ENCODE measurements at regions not wholly inside any gene's neighbourhood (a gene's known extent, or its start where the extent isn't known, plus 50 kb on each side); places are given as distances from the start of the nearest gene placed in this dataset.

DNA sequence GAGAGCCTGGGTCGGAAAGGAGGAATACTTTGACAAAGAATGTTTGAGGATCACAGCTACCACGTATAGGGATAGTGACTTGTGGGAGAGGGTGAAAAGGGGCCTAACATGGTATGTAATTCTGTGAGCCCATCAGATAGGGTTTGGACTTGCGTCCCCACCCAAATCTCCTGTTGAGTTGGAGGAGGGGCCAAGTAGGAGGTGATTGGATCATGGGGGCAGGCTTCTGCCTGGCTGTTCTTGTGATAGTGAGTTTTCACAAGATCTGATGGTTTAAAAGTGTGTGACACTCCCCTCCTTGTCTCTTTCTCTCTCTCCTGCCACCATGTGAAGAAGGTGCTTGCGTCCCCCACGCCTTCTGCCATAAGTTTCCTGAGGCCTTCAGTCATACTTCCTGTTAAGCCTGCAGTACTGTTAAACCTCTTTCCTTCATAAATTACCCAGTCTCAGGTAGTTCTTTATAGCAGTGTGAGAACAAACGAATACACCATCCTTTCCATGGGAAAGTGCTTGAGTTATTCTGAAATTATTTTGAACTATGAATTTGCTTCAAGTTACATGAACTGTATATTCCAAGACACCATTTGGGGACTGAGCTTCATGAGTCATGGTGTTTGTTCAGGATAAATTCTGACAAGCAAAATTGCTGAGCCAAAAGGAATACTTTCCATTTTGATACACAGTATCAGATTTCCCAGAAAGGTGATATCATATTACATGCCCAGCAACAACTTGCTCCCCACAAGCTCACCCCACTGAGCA is 68.8 kb upstream of the SSBP2 start:
- WGBS, 3 donors = 88 to 89% (median 89%) methylated on average over 6 of the region's 6 CpGs
- H3K27ac ChIP-seq = no peak overlapping the region
- H3K4me3 ChIP-seq = no peak overlapping the region
- no peak for DNase-seq
- H3K9me3 ChIP-seq = no peaks in the 10 kb centered on the region
- H3K36me3 ChIP-seq = no peaks in the 10 kb centered on the region
- H3K27me3 ChIP-seq = no peaks in the 10 kb centered on the region
- H3K4me1 ChIP-seq (ENCODE audit: insufficient read depth) = no peaks in the 10 kb centered on the region
- intact Hi-C loops (cut with DNase I) = no loop called here
- TF ChIP-seq POLR2A (IDR thresholded peaks at IDR 0.05) (no peak), EP300 (IDR thresholded peaks at IDR 0.05) (no peak)
- TF ChIP-seq, protein P1, sequence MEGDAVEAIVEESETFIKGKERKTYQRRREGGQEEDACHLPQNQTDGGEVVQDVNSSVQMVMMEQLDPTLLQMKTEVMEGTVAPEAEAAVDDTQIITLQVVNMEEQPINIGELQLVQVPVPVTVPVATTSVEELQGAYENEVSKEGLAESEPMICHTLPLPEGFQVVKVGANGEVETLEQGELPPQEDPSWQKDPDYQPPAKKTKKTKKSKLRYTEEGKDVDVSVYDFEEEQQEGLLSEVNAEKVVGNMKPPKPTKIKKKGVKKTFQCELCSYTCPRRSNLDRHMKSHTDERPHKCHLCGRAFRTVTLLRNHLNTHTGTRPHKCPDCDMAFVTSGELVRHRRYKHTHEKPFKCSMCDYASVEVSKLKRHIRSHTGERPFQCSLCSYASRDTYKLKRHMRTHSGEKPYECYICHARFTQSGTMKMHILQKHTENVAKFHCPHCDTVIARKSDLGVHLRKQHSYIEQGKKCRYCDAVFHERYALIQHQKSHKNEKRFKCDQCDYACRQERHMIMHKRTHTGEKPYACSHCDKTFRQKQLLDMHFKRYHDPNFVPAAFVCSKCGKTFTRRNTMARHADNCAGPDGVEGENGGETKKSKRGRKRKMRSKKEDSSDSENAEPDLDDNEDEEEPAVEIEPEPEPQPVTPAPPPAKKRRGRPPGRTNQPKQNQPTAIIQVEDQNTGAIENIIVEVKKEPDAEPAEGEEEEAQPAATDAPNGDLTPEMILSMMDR (IDR thresholded peaks at IDR 0.05) = no peak

DNA sequence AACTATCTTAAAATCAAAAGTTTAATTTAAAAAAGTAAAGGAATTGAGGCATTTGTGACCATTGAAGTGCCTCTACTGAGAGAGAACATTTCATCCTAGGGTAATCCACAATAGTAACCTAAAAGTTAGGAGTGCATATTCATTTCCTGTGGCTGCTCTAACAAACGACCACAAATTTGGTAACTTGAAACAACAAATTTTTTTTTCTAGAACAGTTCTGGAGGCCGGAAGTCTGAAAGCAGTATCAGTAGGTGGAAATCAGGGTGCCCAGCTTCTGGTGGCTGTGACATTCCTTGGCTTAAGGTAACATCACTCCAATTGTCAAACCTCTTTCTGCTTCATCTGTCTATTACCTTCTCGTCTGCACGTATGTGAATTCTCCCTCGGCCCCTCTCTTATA is 67.1 kb upstream of the SSBP2 start:
- no peak for DNase-seq
- H3K36me3 ChIP-seq = no peaks in the 10 kb centered on the region
- intact Hi-C loops (cut with DNase I) = no loop called here
- H3K4me1 ChIP-seq (ENCODE audit: insufficient read depth) = no peaks in the 10 kb centered on the region
- H3K4me3 ChIP-seq = no peak overlapping the region
- H3K9me3 ChIP-seq = no peaks in the 10 kb centered on the region
- H3K27me3 ChIP-seq = no peaks in the 10 kb centered on the region
- 42 to 72% (median 60%) methylated on average over 5 of the region's 5 CpGs for WGBS, 3 donors
- no peak overlapping the region for H3K27ac ChIP-seq
- TF ChIP-seq POLR2A (IDR thresholded peaks at IDR 0.05) (no peak), EP300 (IDR thresholded peaks at IDR 0.05) (no peak)
- TF ChIP-seq, protein P1 (IDR thresholded peaks at IDR 0.05) = no peak

DNA sequence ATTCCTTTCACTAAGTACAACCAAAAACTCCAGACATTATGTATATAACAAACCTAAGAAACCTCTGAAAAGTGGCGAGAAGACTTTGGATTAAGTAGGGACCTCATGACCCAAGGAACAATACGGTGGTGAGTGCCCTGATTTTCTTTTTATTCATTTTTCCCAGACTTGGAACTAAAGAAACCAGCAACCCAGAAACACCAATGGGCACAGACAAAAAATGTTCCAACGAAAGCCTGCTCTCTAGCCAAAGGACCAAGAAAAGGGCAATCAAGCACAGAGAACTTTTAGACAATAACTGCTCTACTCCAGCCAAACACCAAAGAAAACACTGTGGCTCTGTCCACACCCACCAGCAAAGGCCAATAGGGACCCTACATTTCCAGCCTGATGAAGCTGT is 66.2 kb upstream of the SSBP2 start:
- no peak overlapping the region for H3K4me3 ChIP-seq
- no peaks in the 10 kb centered on the region for H3K4me1 ChIP-seq (ENCODE audit: insufficient read depth)
- H3K27me3 ChIP-seq = no peaks in the 10 kb centered on the region
- 90 to 94% (median 92%) methylated on average over 3 of the region's 3 CpGs for WGBS, 3 donors
- no peaks in the 10 kb centered on the region for H3K36me3 ChIP-seq
- intact Hi-C loops (cut with DNase I) = no loop called here
- H3K27ac ChIP-seq = no peak overlapping the region
- no peaks in the 10 kb centered on the region for H3K9me3 ChIP-seq
- DNase-seq = no peak
- TF ChIP-seq POLR2A (IDR thresholded peaks at IDR 0.05) (no peak), EP300 (IDR thresholded peaks at IDR 0.05) (no peak)
- TF ChIP-seq, protein P1 (IDR thresholded peaks at IDR 0.05) = no peak

DNA sequence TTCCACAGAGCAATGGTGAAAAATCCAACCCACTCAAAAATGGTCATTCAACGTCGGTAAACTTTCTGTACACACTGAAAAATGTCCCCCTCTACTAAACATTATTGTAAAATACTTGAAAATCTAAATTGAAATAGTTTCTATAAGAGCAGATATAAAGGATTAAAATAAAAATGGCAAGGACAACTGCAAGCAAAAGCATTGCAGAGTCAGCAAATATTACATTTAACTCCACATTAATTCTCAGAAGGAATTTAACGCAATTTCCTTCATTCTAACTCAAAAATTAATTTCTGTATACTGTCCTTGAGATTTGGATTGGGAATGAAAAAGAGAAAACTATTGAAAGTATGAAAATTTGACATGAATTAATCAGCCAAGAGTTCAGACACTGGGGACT is 64.4 kb upstream of the SSBP2 start:
- Histone ChIP-seq H3K9me3 (no peaks in the 10 kb centered on the region), H3K4me1 (ENCODE audit: insufficient read depth) (no peaks in the 10 kb centered on the region), H3K27me3 (no peaks in the 10 kb centered on the region), H3K36me3 (no peaks in the 10 kb centered on the region), H3K27ac (no peak overlapping the region), H3K4me3 (no peak overlapping the region)
- 84 to 91% (median 87%) methylated on average over 3 of the region's 3 CpGs for WGBS, 3 donors
- TF ChIP-seq, protein P1 (IDR thresholded peaks at IDR 0.05) = no peak
- TF ChIP-seq POLR2A (IDR thresholded peaks at IDR 0.05) = no peak
- no peak for TF ChIP-seq EP300 (IDR thresholded peaks at IDR 0.05)
- DNase-seq = no peak
- intact Hi-C loops (cut with DNase I) = no loop called here
